GM12875 (cell line): ENCODE measurements at regions not wholly inside any gene's neighbourhood (a gene's known extent, or its start where the extent isn't known, plus 50 kb on each side); places are given as distances from the start of the nearest gene placed in this dataset.

Source experiments
- H3K4me3 ChIP-seq: one replicate; pipeline ENCODE4 v1.5.1; 2011; ENCODE audit warnings: low read depth, low read length, control low read depth
- TF ChIP-seq, protein P1 (sequence below): IDR thresholded peaks from 2 replicates; pipeline ENCODE4 v1.5.1; 2011; ENCODE audit warnings: low read depth, mild to moderate bottlenecking, control low read depth, inconsistent platforms, low read length, moderate library complexity, borderline replicate concordance; ENCODE audit not compliant: insufficient read depth

DNA sequence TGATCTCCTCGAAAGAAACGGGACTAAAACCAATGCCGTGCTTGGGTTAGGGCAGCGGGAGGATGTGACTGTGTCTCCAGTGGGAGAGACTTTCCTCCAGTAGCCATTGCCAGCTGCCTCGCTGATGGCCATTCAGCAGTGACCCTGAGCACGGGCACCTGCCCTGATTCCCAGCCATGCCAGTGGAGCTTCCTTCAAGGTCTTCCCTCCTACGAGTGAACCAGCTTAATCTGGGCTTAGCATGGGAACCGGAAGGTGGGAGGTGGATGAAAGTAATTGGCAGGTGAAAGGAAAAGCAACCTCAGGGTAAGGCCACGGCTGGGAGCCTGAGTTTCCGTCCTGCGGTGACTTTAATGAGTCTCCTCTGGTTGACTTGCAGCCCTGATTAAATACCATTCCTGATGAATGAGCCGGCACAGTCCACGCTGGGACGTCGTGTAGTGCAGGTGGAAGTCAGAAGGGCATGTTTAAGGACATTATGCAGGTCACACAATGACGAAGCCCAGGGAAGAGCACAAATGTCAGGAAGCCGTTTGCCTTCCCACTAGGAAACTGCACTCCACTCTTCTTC lies 813.5 kb downstream of the QKI start:
- TF ChIP-seq, protein P1, sequence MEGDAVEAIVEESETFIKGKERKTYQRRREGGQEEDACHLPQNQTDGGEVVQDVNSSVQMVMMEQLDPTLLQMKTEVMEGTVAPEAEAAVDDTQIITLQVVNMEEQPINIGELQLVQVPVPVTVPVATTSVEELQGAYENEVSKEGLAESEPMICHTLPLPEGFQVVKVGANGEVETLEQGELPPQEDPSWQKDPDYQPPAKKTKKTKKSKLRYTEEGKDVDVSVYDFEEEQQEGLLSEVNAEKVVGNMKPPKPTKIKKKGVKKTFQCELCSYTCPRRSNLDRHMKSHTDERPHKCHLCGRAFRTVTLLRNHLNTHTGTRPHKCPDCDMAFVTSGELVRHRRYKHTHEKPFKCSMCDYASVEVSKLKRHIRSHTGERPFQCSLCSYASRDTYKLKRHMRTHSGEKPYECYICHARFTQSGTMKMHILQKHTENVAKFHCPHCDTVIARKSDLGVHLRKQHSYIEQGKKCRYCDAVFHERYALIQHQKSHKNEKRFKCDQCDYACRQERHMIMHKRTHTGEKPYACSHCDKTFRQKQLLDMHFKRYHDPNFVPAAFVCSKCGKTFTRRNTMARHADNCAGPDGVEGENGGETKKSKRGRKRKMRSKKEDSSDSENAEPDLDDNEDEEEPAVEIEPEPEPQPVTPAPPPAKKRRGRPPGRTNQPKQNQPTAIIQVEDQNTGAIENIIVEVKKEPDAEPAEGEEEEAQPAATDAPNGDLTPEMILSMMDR: no peak
- no peak overlapping the region for H3K4me3 ChIP-seq

DNA sequence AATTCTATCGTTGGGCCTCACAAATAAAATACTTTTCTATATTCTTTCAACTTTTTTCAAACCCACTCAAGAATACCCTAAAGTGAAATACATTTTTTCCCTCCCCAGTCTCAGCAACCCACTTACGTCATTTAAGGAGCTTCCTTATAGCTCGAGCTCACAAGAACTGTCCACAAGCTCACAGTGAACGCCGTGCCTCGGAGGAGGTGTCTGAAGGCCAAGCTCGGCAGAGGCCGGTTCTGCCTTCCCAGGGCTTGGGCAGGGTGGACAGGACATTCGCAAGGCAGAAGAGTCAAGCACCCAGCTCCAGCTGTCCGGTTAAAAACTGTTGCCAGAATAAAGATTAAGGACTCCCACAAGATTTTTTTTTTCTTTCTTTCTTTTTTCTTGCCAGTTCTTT lies 802.3 kb downstream of the QKI start:
- no peak overlapping the region for H3K4me3 ChIP-seq
- TF ChIP-seq, protein P1: no peak

DNA sequence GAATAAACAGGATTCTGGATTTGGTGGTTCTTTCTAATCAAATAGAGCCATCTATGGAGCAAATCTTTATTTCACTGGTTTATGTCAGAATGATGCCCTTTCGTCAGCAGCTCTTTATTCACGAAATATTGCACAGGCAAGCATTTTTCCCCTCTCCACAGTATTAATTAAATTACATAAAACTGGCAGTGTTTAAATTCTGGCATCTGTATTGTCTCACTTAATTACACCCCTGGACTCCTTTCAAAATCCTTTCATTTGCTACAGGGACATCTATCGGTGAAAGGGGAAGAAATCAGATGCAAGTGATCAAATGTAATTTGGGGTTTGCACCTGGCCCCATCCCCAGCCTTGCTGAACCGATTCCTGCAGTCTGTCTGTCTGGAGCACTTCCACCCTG lies 801.9 kb downstream of the QKI start:
- TF ChIP-seq, protein P1: no peak
- no peak overlapping the region for H3K4me3 ChIP-seq

DNA sequence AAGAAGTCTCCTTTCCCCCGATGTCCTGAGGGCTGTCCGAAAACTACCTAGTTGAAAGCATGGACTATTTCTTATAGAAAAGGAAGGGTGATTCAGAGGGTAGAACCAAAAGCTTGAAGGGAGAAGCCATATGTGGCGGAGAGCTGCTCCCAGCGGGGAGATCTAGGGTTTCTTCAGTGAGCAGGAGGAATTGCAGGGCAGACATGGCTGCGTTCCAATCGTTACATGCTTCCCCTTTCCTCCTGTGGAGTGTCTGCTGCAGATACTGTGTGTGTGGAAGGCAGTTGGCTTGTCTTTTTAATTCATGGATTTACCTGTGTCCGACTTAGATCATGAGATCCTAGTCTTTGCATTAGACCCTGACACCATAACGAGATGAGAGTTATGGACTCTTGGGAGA lies 799.5 kb downstream of the QKI start:
- TF ChIP-seq, protein P1: no peak

DNA sequence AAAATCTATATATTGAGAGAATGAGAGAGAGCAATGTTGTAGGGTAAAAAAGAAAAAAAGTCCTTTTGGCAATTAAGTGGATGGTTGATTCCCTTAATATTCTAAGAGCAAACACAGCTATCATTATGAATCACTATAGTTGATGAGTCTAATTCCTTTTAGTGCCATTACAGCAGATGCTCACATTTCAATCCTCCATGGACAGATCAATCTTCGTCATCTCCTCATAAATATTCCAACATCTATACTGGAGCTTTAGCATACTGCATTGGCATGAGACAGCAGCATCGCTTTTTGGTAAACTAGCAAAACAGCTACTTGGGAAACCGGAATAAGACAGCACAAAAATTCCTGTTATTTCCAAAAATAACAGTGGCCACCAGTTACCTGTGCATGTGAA lies 796.7 kb downstream of the QKI start:
- TF ChIP-seq, protein P1: no peak
- no peak overlapping the region for H3K4me3 ChIP-seq

More for the DNA sequence above, 799.5 kb downstream of the QKI start:
- no peak overlapping the region for H3K4me3 ChIP-seq

DNA sequence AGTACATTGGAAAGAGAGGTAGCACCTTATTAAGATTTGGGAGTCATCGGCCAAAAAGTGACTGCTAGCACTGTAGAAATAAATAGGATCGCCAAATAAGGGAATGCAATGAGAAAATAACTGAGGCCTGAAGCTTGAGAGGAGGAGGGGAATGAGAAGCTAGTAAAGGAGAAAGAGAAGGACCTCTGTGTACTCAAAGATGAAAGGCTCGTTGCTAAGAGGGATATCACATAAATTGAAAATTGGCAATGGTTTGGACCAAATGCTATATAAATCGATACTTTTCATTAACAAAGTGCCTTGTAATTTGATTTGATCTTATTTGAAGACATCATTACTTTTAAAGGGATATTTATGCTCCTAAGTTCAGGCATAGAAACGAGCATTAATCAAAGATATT lies 796.3 kb downstream of the QKI start:
- H3K4me3 ChIP-seq: no peak overlapping the region

DNA sequence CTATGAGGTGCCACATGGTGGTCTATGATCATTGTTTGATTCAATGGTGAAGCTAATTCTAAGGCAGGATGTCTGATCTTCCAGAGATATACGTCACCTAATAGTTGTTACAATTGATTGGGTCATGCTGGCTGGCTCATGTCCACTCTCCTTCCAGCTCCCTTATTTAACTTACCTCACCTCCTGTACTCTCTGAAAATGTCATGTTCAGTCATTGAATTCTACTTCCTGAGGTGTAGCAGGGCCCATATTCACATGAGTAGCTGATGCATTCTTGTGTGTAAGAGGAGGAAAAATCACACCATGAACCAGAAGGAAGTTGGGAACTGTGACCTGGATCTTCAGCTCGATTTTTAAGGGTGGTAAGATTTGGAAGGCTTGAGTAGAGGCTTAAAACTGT lies 795.8 kb downstream of the QKI start:
- TF ChIP-seq, protein P1: no peak
- H3K4me3 ChIP-seq: no peak overlapping the region

More for the DNA sequence above, 796.3 kb downstream of the QKI start:
- TF ChIP-seq, protein P1: no peak
